Activated CD8-positive, alpha-beta T cell treated with anti-CD3 and anti-CD28 coated beads for 36 hours (primary cell): ENCODE measurements at regions not wholly inside any gene's neighbourhood (a gene's known extent, or its start where the extent isn't known, plus 50 kb on each side); places are given as distances from the start of the nearest gene placed in this dataset.
"Not testable (repeated sequence)": the region's sequence is repeated elsewhere in the genome, so short reads cannot be mapped to it uniquely, and the experiment has no call there.

Experiments
- ATAC-seq: fragments of 200-7000 bp; cut with Tn5 transposase; one replicate; pipeline ENCODE4 v1.10.0; 2021; ENCODE audit warnings: mild to moderate bottlenecking, moderate library complexity
- CTCF ChIA-PET: fragments of 350-600 bp; sonication (Branson Sonifier 250); formaldehyde crosslinking; loops from one replicate; lab custom pipeline; 2021; ENCODE audit warnings: antibody characterized with exemption; lab: Charles Lee
- POLR2A ChIA-PET: fragments of 350-600 bp; sonication (Branson Sonifier 250); formaldehyde crosslinking; loops from one replicate; lab custom pipeline; 2021; ENCODE audit warnings: antibody characterized with exemption; lab: Charles Lee
- DNase-seq: peaks from one replicate; pipeline ENCODE4 v3.0.0-alpha.2; 2020
- H3K27ac Mint-ChIP-seq: one replicate; pipeline ENCODE4 v1.8.0; 2021; ENCODE audit warnings: mild to moderate bottlenecking, mixed read lengths
- H3K27me3 Mint-ChIP-seq: one replicate; pipeline ENCODE4 v1.8.0; 2021; ENCODE audit warnings: mixed read lengths
- H3K36me3 Mint-ChIP-seq: one replicate; pipeline ENCODE4 v1.8.0; 2021; ENCODE audit warnings: low read depth, mixed read lengths
- H3K4me1 Mint-ChIP-seq: one replicate; pipeline ENCODE4 v1.8.0; 2021; ENCODE audit warnings: low read depth, mixed read lengths
- H3K4me3 Mint-ChIP-seq: one replicate; pipeline ENCODE4 v1.8.0; 2021; ENCODE audit warnings: mild to moderate bottlenecking, moderate library complexity, mixed read lengths
- H3K9me3 Mint-ChIP-seq: one replicate; pipeline ENCODE4 v1.8.0; 2021; ENCODE audit warnings: mixed read lengths
- CTCF ChIP-seq: fragments of 200-600 bp; IDR thresholded peaks from one replicate; pipeline ENCODE4 v1.8.0; 2022; ENCODE audit warnings: antibody characterized with exemption, mild to moderate bottlenecking
- intact Hi-C: fragments of 100-400 bp; cut with micrococcal nuclease; formaldehyde crosslinking; loops from one replicate; pipeline ENCODE4 v1.10.0; 2022

GRCh38 chr11:121358760-121359159 lies 66.2 kb downstream of the SC5D start:
- ChIA-PET CTCF (interaction anchor here (1.2 to 1.3 kb wide), 2 partner anchors 19 to 27 kb away, joined by 3 read pairs; no protein-coding TSS in a partner anchor), POLR2A (interaction anchor here (0.6 kb wide), 1 partner anchor 104 kb away, joined by 3 read pairs; no protein-coding TSS in a partner anchor)
- Mint-ChIP-seq H3K9me3 (peaks cover 2% of the 10 kb centered on the region), H3K4me1 (no peaks in the 10 kb centered on the region), H3K27ac (no peak overlapping the region), H3K4me3 (no peak overlapping the region), H3K27me3 (peaks cover 2% of the 10 kb centered on the region), H3K36me3 (no peaks in the 10 kb centered on the region)
- DNase-seq (no peak), ATAC-seq (no peak)
- TF ChIP-seq CTCF, result no peak
- intact Hi-C loops, result no loop called here

GRCh38 chr11:121359591-121359990 lies 67.0 kb downstream of the SC5D start:
- Mint-ChIP-seq H3K4me1 (no peaks in the 10 kb centered on the region), H3K27me3 (peaks cover 2% of the 10 kb centered on the region), H3K27ac (no peak overlapping the region), H3K36me3 (no peaks in the 10 kb centered on the region), H3K4me3 (no peak overlapping the region), H3K9me3 (peaks cover 2% of the 10 kb centered on the region)
- ChIA-PET POLR2A (no interaction called here), CTCF (no interaction called here)
- intact Hi-C loops, result no loop called here
- no peak for ATAC-seq
- TF ChIP-seq CTCF, result no peak
- DNase-seq, result no peak

- DNase-seq, intact Hi-C loops, ATAC-seq, H3K36me3 Mint-ChIP-seq, H3K9me3 Mint-ChIP-seq, H3K27ac Mint-ChIP-seq, H3K27me3 Mint-ChIP-seq, CTCF ChIA-PET, H3K4me3 Mint-ChIP-seq, POLR2A ChIA-PET: not testable (repeated sequence)
- peaks cover 12% of the 10 kb centered on the region for H3K4me1 Mint-ChIP-seq
These were observed 70.4 kb downstream of the SC5D start for GRCh38 chr11:121362955-121363354.

- no peak overlapping the region for H3K27ac Mint-ChIP-seq
- no peak for DNase-seq
- H3K4me1 Mint-ChIP-seq, result peaks cover 30% of the 10 kb centered on the region
- no peaks in the 10 kb centered on the region for H3K36me3 Mint-ChIP-seq
- peaks cover 2% of the 10 kb centered on the region for H3K9me3 Mint-ChIP-seq
- ChIA-PET POLR2A (interaction anchor here (0.5 to 1.0 kb wide), 3 partner anchors 9 to 1151 kb away, joined by 3 read pairs; no protein-coding TSS in a partner anchor), CTCF (interaction anchor here (0.8 to 1.4 kb wide), 5 partner anchors 9 to 226 kb away, joined by 3 to 4 read pairs (median 3); no protein-coding TSS in a partner anchor)
- no peak overlapping the region for H3K4me3 Mint-ChIP-seq
- intact Hi-C loops, result no loop called here
- no peak for TF ChIP-seq CTCF
- no peak for ATAC-seq
- H3K27me3 Mint-ChIP-seq, result no peaks in the 10 kb centered on the region
These were observed 72.7 kb downstream of the SC5D start for GRCh38 chr11:121365304-121365703.

- ChIA-PET CTCF (interaction anchor here (1.1 to 1.4 kb wide), 4 partner anchors 9 to 226 kb away, joined by 3 to 4 read pairs (median 4); no protein-coding TSS in a partner anchor), POLR2A (interaction anchor here (0.6 kb wide), 1 partner anchor 9 kb away, joined by 3 read pairs; no protein-coding TSS in a partner anchor)
- H3K4me3 Mint-ChIP-seq, result no peak overlapping the region
- H3K4me1 Mint-ChIP-seq, result peaks cover 30% of the 10 kb centered on the region
- no peak for TF ChIP-seq CTCF
- ATAC-seq (no peak), DNase-seq (no peak)
- no peaks in the 10 kb centered on the region for H3K36me3 Mint-ChIP-seq
- intact Hi-C loops, result no loop called here
- no peak overlapping the region for H3K27ac Mint-ChIP-seq
- peaks cover 2% of the 10 kb centered on the region for H3K9me3 Mint-ChIP-seq
- no peaks in the 10 kb centered on the region for H3K27me3 Mint-ChIP-seq
These were observed 73.5 kb downstream of the SC5D start for GRCh38 chr11:121366038-121366437.
